ENCODE measurements at regions not wholly inside any gene's neighbourhood (a gene's known extent, or its start where the extent isn't known, plus 50 kb on each side); places are given as distances from the start of the nearest gene placed in this dataset.

GRCh38 chr6:119536666-119537065, 187.1 kb upstream of the MAN1A1 start:
- no peaks in the 10 kb centered on the region for H3K9me3 ChIP-seq (ENCODE audit: low read depth, low read length, poor library complexity, severe bottlenecking)
- H3K27me3 ChIP-seq (replicated peaks; ENCODE audit: insufficient read depth, low read depth, low read length, poor library complexity) = peaks cover 48% of the 10 kb centered on the region
- no peaks in the 10 kb centered on the region for H3K4me1 ChIP-seq (ENCODE audit: insufficient read depth, low read length, poor library complexity, severe bottlenecking)
- DNase-seq (ENCODE audit: low spot score) = no peak
- H3K36me3 ChIP-seq (ENCODE audit: insufficient read depth, low read length, poor library complexity, severe bottlenecking) = no peaks in the 10 kb centered on the region
- H3K4me3 ChIP-seq (ENCODE audit: low read depth, low read length, poor library complexity, severe bottlenecking) = no peak overlapping the region
- POLR2A ChIA-PET (ENCODE audit: low non-redundant PET) = no interaction called here
- TF ChIP-seq CTCF (conservative IDR thresholded peaks at IDR 0.05; ENCODE audit: low read depth, low read length) = no peak
- TF ChIP-seq EZH2 (IDR thresholded peaks at IDR 0.05; ENCODE audit: borderline replicate concordance, low read depth, low read length, poor library complexity, severe bottlenecking) = no peak
- CTCF ChIA-PET = no interaction called here
- no TSS peak for BruUV-seq (replicated peaks)
- intact Hi-C loops (cut with micrococcal nuclease; ENCODE audit: unreplicated experiment) = no loop called here
- H3K27ac ChIP-seq (ENCODE audit: low read depth, low read length, poor library complexity, severe bottlenecking) = no peak overlapping the region

- H3K4me1 ChIP-seq (ENCODE audit: insufficient read depth, low read length, poor library complexity, severe bottlenecking) = no peaks in the 10 kb centered on the region
- no peak for DNase-seq (ENCODE audit: low spot score)
- CTCF ChIA-PET = no interaction called here
- intact Hi-C loops (cut with micrococcal nuclease; ENCODE audit: unreplicated experiment) = no loop called here
- no peaks in the 10 kb centered on the region for H3K36me3 ChIP-seq (ENCODE audit: insufficient read depth, low read length, poor library complexity, severe bottlenecking)
- POLR2A ChIA-PET (ENCODE audit: low non-redundant PET) = no interaction called here
- H3K27ac ChIP-seq (ENCODE audit: low read depth, low read length, poor library complexity, severe bottlenecking) = no peak overlapping the region
- peaks cover 50% of the 10 kb centered on the region for H3K27me3 ChIP-seq (replicated peaks; ENCODE audit: insufficient read depth, low read depth, low read length, poor library complexity)
- no TSS peak for BruUV-seq (replicated peaks)
- TF ChIP-seq CTCF (conservative IDR thresholded peaks at IDR 0.05; ENCODE audit: low read depth, low read length) = no peak
- H3K4me3 ChIP-seq (ENCODE audit: low read depth, low read length, poor library complexity, severe bottlenecking) = no peak overlapping the region
- H3K9me3 ChIP-seq (ENCODE audit: low read depth, low read length, poor library complexity, severe bottlenecking) = no peaks in the 10 kb centered on the region
Observed at GRCh38 chr6:119535332-119535731, 185.8 kb upstream of the MAN1A1 start.

- intact Hi-C loops (cut with micrococcal nuclease; ENCODE audit: unreplicated experiment) = no loop called here
- CTCF ChIA-PET = no interaction called here
- Histone ChIP-seq H3K36me3 (ENCODE audit: insufficient read depth, low read length, poor library complexity, severe bottlenecking) (no peaks in the 10 kb centered on the region), H3K4me1 (ENCODE audit: insufficient read depth, low read length, poor library complexity, severe bottlenecking) (no peaks in the 10 kb centered on the region), H3K27ac (ENCODE audit: low read depth, low read length, poor library complexity, severe bottlenecking) (no peak overlapping the region), H3K9me3 (ENCODE audit: low read depth, low read length, poor library complexity, severe bottlenecking) (no peaks in the 10 kb centered on the region), H3K27me3 (replicated peaks; ENCODE audit: insufficient read depth, low read depth, low read length, poor library complexity) (peaks cover 50% of the 10 kb centered on the region), H3K4me3 (ENCODE audit: low read depth, low read length, poor library complexity, severe bottlenecking) (no peak overlapping the region)
- TF ChIP-seq CTCF (conservative IDR thresholded peaks at IDR 0.05; ENCODE audit: low read depth, low read length) = no peak
- TF ChIP-seq EZH2 (IDR thresholded peaks at IDR 0.05; ENCODE audit: borderline replicate concordance, low read depth, low read length, poor library complexity, severe bottlenecking) = no peak
- POLR2A ChIA-PET (ENCODE audit: low non-redundant PET) = no interaction called here
- BruUV-seq (replicated peaks) = no TSS peak
- DNase-seq (ENCODE audit: low spot score) = no peak
Observed at GRCh38 chr6:119533603-119534279, 184.2 kb upstream of the MAN1A1 start.
